Esophagus squamous epithelium (tissue), 4 donors: ENCODE measurements at regions not wholly inside any gene's neighbourhood (a gene's known extent, or its start where the extent isn't known, plus 50 kb on each side); places are given as distances from the start of the nearest gene placed in this dataset.
A peak's percentile ranks its signal among the peaks of the same experiment; 100 is the strongest.

Source experiments
- CTCF ChIP-seq, 6 experiments: fragments of 450-650 bp in 4 of 6; fragments of 200-600 bp in 2 of 6; sonication (generic) in 2 of 6; IDR thresholded peaks; one replicate each; pipeline ENCODE4 v1.5.1; 2016 to 2019; ENCODE audit warnings: antibody characterized with exemption in 6 of 6, mild to moderate bottlenecking in 4 of 6, moderate library complexity in 4 of 6
- POLR2A ChIP-seq, 4 donors: fragments of 450-650 bp; IDR thresholded peaks; one replicate each; pipeline ENCODE4 v1.6.1; 2017; ENCODE audit warnings: antibody characterized with exemption in 4 of 4, mild to moderate bottlenecking in 4 of 4, moderate library complexity in 3 of 4

GRCh38 chr6:20266851-20267608, 54.8 kb upstream of the MBOAT1 start:
- TF ChIP-seq CTCF (IDR thresholded peaks at IDR 0.05), result peak in 2 of 6 experiments; percentile 13 to 50
- no peak for TF ChIP-seq POLR2A (IDR thresholded peaks at IDR 0.05)
